DMS153 treated with DMSO at 0.1 percent for 48 hours (cell line): ENCODE measurements at regions not wholly inside any gene's neighbourhood (a gene's known extent, or its start where the extent isn't known, plus 50 kb on each side); places are given as distances from the start of the nearest gene placed in this dataset.
A peak's percentile ranks its signal among the peaks of the same experiment; 100 is the strongest.
"Not testable (repeated sequence)": the region's sequence is repeated elsewhere in the genome, so short reads cannot be mapped to it uniquely, and the experiment has no call there.

ENCODE experiments used
- DNase-seq: peaks from one replicate; lab custom pipeline; 2025; ENCODE audit not compliant: unreplicated experiment; lab: John Stamatoyannopoulos, UW

DNA sequence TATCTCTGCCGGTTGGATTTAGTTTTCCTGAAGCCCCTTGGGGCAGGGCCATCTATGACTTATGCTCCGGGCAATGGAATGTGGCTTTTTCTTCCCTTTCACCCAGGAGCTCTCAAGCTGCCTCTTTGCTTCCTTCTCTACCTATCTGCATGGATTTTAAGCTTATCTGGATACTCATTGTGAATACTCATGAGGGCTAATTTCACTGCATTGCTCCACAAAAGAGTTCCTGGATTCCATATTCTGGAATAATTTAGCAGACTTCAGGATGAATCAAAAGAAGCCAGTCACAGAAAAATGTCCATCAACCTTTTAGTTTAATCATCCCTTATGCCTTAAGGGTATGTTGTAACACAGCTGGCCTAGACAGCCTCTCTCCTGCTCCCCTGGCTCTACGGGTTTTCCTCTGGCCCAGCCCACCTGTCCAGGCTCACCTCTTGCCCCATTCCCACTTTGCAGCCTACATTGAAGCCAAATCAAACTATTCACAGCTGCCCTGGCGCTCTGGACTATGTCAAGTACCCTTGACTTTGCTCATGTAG, 122.8 kb upstream of the RMDN2 start:
- no peak for DNase-seq

DNA sequence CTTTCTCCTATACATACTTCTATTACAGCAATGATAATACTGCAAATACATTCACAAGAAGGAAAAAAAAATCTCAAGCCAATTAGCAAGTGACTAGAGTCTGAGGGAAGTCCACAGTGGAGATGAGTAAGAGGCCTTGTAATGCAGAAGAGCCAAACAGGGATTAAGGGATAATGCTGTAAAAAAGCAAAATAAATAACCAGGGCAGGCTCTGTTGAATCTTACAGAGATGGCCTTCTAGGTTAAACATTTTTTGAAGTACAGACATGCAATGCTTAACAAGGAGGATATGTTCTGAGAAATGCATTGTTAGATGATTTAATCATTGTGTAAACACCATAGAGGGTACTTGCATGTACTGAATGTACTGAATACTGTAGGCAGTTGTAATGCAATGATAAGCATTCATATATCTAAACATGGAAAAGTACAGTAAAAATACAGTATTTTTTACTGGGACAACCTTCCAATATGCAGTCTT, 122.1 kb upstream of the RMDN2 start:
- no peak for DNase-seq

- DNase-seq: not testable (repeated sequence)
Observed at GRCh38 chr2:37806004-37806403, 119.1 kb upstream of the RMDN2 start.

- no peak for DNase-seq
Observed at GRCh38 chr2:37809525-37809924, 115.6 kb upstream of the RMDN2 start.

GRCh38 chr2:37809931-37810570, 115.0 kb upstream of the RMDN2 start:
- no peak for DNase-seq

- no peak for DNase-seq
Observed at GRCh38 chr2:37812414-37812813, 112.7 kb upstream of the RMDN2 start.

DNA sequence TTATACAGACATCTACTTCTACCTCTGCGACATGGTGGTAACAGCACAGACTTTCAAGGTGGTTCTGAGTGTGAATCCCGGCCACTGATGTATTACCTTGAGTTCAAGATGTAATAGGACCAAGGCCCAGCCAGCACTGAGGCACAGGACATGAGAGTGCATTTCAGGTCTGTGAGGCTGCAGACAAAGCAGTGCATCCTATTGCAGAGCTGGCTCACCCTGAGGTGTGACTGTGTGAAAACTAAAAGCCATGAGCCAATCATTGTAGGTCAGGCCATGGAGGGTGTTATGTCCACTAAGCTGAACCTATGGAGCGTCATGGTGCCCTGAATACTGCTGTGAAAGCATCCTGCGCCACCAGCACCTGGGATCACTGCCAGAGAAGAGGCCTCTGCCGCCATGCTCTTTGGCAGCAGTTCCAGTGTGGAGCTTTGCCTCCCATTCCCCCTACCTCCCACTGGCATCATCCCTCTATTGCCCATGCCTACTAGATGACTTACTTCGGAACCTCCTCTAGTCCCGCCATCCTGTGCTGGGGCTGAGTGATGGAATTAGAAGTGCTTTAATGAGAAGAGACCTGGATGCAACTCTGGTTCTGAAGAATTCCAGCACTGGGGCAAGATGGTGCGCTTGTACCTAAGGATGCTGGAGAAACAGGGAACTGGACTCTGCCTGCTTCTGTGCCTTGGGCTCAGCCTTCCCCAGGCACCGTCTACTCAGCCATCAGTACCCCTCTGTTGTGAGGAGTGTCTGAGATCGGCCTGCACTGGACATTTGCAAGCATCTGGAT, 112.0 kb upstream of the RMDN2 start:
- DNase-seq: no peak

DNA sequence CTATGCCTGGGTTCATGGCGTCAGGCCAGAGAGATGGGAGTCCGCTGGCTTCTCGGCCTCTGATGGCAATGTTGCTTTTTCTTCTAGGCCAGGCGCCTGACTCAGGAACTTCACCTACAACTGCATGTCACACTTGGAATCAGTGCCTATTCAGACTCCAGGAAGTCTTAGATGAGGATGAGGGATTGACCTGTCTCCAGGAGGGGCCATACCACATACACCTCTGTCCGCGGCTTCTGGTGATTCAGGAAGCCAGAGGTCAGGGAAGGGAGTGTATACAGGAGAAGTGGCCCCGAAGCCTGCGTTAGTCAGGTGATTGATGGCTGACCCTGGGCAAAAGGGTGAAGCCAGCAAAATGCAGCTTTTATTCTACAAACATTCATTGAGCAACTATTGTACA, 109.1 kb upstream of the RMDN2 start:
- no peak for DNase-seq

DNA sequence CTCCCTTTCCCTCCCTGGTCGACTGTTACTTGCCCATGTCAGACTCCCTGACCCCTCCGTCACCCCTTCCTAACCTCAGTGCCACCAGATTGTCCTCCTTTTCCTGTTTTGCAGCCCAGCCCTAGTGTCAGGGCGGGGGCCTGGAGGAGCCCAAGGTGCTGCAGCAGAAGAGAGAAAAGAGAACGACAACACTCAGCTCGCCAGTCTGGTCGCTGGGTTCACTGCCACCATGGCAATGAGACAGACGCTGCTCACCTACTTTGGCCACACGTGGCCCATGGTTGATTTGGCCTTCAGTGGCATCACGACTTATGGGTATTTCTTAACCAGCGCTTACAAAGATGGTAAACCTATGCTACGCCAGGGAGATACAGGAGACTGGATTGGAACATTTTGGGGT, 108.4 kb upstream of the RMDN2 start:
- DNase-seq: no peak

- DNase-seq: no peak
Observed at GRCh38 chr2:37819186-37819585, 105.9 kb upstream of the RMDN2 start.

DNA sequence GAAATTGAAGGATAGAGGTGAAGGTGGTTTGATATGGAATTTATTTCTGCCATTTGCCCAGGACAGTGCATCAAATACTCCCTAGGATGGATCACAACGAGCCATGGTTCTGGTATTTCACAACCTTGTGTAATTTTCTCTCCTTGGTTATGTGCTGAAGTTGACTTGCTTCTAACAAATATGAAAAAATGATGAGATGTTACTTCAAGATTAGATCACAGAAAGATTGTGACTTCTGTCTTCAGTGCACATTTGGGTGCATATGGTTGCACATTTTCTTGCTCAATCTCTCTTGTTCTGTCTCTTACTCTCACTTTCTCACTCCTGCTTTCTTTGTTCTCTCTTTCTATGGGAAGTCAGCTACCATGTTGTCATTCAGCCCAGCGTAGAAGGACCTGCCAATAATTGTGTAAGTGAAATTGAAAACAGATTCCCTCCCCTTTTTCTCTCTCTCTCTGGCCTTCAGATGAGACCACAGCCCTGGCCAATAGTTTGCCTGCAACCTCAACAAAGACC, 104.6 kb upstream of the RMDN2 start:
- no peak for DNase-seq

- no peak for DNase-seq
Observed at GRCh38 chr2:37825586-37825985, 99.5 kb upstream of the RMDN2 start.

- no peak for DNase-seq
Observed at GRCh38 chr2:37826611-37827010, 98.5 kb upstream of the RMDN2 start.

DNA sequence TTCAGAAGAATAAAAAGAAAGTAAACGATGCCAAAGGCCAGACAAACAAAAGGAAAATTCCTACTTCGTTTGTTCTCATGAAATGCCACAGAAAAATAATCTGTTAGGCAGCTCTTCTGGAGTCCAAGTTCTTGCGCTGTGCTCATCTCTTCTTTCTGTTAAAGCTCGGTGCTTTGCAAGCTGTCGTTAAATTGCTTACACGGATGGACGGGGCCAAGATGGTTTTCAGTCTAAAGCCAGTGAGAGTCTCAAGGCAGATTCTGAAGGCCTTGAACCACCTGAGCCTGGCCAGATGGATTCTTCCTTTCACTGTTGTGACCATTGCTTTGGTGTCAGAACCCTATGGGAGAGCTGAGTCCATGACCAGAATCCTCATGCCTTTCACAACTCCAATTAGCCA, 97.6 kb upstream of the RMDN2 start:
- DNase-seq: no peak

DNA sequence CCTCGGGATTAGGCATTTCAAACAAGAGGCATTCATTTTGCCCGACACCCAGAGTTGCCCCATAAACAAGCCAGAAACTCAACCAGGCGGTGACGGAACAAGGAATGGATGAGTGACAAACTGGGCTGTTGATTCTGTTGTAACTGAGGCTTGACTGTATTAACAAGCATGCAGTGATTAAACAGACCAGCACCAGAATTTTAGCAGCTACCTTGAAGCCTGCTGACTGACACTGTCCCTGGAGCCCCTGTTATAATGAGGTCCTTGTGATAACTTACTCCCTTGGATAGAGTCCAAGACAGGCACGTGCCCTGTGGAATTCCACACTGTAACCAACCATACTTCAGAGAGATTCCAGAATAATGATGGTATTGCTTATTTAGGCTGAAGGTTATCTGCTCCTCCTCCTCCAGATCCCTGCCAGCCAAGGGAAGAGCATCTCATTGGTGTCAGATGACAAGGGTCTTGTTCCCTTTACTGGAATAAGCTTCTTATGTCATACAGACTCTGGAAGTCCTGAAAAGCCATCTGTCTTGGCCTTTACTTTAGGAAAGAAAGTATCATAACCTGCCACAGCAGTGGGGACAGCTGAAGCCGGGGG, 97.1 kb upstream of the RMDN2 start:
- no peak for DNase-seq

DNA sequence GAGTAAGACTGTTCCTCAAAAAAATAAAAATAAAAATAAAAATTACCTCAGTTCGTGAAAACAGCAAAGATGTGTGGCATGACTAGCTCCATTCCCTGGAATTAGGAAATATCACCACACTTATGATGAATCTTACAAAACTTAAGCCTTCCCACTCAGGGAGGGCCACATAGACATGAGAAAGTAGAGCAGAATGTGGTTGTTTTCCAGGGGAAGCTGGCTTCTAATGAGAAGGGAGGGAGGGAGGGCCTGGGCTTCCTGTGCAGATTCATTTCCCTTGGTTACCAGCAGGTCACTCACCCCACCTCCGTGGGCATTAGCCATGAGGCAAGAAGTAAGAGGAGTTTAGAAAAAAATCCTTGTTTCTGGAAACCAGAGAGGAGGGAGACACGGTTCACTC, 95.9 kb upstream of the RMDN2 start:
- DNase-seq: no peak

- no peak for DNase-seq
Observed at GRCh38 chr2:37829616-37830395, 95.3 kb upstream of the RMDN2 start.

DNA sequence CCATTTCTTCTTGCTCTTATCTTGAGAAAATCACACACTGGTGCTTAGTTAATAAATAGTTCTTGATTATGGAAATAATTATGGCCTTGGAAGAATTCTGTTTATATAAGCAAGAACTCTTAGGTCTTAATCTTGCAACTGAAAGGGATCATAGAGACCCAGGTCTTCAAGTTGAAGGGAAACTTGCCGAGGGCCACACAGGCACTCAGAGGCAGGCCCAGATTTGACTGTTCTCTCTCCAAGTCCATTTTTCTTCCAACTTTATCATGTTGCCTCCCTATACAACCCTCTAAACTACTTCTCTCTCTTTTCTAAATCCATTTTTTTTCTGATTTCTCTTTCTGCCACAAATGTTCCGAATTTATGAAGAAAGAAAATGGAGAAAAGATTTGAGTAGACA, 94.5 kb upstream of the RMDN2 start:
- no peak for DNase-seq

DNA sequence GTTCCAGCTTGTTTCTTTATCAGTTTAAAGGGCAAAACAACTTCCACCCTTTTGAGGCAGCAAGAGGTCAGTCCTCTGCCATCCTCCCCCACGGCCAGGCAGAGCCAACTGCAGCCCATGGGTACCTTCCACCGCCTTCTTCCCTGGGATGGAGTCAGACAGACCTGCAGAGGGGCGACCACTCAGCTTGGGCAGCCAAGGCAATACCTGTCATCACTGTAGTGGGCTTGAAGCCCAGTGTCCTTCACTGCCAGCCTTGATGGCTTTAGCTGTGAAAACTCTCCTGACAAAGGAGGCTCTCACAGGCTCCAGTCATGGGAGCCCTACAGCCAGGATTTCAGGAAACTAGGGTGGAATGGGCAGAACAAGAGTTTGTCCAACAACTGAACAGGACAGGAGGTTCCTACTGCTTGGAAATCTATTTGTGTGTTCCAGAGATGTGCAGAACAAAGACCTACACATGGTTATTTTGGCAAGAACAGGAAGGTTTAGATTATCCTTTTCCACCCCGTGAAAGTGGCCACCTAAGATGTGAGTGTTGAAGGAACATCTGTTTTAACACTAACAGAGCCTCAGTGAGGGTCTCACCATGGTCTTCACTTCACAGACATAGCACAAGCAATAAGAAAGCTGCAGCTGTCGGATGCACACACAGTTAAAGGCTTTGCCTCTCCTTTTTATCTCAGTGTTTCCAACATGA, 93.9 kb upstream of the RMDN2 start:
- DNase-seq: no peak

DNA sequence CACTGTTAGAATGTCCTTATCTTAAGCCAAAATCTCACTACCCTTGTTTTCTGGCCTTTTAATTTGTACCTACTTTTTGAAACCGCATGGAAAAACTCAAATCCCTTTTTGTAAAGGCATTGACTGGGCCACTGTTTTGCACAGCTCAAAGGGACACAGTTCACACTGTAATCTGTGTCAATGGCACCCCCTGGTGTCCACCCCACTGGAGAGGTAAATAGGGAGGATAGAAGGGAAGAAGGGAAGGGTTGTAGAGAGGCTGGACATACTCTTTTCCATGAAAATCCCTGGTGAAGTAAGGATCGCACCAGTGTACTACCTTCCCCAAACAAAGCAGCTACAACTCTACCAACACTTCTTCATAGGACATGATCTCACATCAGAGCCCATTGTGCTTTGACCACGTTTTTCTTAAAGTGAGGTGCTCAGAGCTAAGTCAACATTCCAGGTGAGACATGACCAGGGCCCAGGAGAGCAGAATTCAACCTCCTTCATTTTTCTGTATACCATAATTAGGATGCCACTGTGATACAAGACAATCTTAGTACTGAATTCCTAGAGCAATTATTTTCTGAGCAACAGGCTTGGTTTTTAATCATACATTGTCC, 92.4 kb upstream of the RMDN2 start:
- peak; percentile 84 for DNase-seq
